ENCODE measurements at regions not wholly inside any gene's neighbourhood (a gene's known extent, or its start where the extent isn't known, plus 50 kb on each side); places are given as distances from the start of the nearest gene placed in this dataset.

GRCh38 chr22:47391169-47392053, 629.0 kb downstream of the TBC1D22A start:
- DNase-seq: no peak

DNA sequence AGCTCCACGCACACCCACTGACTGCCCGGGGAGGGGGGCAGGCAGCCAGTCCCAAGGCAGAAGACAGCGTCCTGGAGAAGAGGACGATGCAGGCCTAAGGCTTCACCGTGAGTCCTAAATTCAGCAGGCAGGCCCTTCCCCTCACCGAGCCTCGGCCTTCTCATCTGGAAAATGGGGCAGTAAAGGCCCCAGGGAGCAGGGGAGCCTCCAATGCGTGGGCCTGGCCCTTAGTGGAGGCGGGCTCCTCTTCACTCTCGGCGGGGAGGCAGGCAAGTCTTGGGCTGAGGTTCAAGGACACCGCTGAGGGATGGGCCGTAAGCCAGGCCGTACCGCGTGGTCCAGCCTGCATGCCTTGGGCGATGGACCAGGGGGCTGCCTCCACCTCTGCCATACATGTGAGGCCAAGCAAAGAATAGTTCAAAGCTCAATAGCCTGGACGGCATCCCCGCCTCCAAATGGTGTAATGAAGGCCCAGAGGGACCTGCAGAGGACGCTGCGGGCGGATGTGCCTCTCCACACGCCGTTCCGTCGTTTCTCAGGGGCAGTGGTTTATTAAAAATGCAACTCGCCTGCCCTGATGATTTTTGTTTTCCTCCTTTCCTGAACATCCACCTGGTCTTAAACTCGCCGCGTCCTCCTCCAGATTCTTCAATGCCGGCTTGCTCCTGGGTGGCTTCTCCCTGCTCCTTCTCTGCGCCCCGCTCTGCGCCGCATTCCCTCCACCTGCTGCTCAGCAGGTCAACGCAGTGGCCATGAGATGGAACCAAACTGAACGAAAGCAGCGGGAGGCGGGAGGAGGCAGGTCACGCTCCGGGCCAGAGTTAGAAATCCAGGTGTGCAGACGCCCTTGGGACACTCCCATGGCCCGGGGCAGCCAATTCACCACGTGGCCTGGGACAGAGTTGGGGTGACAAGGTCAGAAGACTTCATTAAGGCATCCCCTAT, 627.8 kb downstream of the TBC1D22A start:
- DNase-seq: no peak

DNA sequence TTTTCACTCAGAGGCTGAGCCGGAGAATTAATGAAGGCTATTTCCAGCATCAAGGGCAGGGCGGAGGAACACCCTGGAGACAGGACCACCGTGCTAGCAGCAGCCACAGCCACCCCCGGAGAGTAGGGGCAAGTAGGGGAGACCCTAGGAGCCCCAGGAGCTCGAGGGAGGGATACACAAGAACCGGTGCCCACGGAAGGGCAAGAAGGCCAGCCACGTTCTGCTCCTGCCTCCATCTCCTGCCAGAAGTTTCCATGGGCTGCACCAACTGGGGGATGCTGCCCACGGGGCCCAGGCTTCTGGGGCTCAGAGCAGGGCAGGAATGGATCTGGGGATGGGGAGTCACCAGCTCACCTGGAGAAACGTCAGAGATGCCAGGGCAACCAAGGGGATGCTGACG, 626.8 kb downstream of the TBC1D22A start:
- no peak for DNase-seq

DNA sequence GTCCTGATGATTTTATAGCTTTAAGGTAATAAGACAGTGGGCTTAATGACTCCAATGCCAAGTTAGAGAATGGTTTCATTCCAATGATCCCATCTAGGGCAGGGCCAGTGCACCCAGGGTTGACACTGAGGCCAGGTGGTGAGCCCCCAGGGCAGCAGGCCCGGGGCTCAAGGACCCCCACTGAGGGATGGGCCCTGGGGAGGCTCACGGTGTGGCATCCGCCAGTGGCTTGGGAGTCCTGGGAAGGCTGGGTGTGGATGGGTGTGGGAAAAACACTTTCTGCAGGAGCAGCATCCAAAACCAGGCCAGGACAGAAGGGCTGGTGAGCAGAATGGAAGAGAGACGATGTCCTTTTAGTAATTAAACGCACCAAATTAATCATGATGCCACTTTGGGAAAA, 626.3 kb downstream of the TBC1D22A start:
- no peak for DNase-seq

- DNase-seq: no peak
These were observed 625.9 kb downstream of the TBC1D22A start for GRCh38 chr22:47388331-47388730.

DNA sequence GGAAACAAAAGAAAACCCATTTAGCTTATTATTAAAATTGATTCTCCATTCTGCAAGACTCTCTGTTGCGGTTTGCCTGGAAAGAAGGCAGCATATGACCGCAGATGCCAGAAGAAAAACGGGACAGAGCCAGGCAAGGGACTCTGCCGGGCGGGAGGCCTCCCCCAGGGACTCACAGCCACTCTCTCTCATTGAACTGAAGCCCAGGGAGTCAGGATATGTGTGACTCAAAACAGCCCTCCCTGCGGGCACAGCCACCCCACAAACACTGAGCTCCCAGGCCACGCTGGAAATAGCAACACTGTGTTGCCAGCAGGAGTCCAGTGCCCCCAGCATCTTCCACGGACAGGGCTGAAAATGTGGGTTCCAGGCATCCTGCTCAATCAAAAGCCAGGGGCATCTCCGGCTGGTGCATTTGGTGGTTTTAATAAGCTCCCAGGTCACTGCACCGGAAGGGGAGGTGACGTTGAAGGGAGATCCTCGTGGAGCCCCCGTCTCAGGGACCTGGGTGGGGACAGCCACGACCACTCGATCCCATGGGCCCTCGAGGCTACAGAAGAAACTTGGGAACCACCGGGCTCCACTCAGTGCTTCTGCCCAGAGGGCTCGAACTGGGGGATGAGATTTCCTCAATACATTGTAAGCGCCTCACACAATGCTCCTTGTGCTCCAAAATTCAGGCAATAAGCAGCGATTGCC, 624.5 kb downstream of the TBC1D22A start:
- peak in 1 of 56 donors; percentile 1 for DNase-seq

GRCh38 chr22:47384977-47385376, 622.5 kb downstream of the TBC1D22A start:
- DNase-seq: no peak

GRCh38 chr22:47382164-47382890, 619.9 kb downstream of the TBC1D22A start:
- DNase-seq: no peak

GRCh38 chr22:47381240-47381639, 618.8 kb downstream of the TBC1D22A start:
- DNase-seq: no peak

DNA sequence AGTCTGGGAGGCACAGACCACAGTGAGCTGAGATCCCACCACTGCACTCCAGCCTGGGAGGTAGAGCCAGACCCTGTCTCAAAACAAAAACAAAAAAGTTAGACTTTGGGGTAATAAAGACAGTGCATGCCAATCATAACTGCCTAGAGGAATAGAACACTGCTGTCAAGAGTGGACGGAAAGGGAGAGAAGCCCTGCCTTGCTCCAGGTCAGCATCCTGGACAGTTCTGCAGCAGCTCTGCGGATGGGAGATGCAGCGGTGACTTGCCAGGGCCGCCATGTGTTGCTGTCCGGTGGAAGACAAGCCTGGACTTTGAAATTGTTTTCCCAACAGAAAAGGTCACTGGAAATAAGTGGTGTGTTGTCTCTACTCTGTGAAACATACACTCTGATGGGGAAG, 618.2 kb downstream of the TBC1D22A start:
- no peak for DNase-seq

- DNase-seq: no peak
These were observed 616.6 kb downstream of the TBC1D22A start for GRCh38 chr22:47379037-47379436.

- DNase-seq: no peak
These were observed 615.6 kb downstream of the TBC1D22A start for GRCh38 chr22:47377926-47378560.

- no peak for DNase-seq
These were observed 614.6 kb downstream of the TBC1D22A start for GRCh38 chr22:47376901-47377505.

DNA sequence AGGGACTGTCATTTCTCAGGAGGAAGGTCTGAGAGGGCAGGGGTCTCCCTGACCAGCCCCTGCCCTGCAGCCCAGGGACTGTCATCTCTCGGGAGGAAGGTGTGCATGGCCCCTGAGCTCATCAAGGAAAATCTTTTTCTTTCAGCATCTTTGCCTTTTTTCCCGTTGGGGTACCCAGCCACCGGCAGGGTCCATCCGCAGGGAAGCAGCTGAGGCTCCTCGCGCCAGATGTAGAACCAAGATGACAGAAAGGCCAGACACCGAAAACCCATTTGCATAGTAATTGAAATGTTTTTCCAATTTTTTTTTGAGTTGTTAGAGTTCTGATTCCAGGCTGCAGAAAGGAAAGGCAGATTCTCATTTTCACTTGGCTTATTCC, 613.9 kb downstream of the TBC1D22A start:
- DNase-seq: no peak

DNA sequence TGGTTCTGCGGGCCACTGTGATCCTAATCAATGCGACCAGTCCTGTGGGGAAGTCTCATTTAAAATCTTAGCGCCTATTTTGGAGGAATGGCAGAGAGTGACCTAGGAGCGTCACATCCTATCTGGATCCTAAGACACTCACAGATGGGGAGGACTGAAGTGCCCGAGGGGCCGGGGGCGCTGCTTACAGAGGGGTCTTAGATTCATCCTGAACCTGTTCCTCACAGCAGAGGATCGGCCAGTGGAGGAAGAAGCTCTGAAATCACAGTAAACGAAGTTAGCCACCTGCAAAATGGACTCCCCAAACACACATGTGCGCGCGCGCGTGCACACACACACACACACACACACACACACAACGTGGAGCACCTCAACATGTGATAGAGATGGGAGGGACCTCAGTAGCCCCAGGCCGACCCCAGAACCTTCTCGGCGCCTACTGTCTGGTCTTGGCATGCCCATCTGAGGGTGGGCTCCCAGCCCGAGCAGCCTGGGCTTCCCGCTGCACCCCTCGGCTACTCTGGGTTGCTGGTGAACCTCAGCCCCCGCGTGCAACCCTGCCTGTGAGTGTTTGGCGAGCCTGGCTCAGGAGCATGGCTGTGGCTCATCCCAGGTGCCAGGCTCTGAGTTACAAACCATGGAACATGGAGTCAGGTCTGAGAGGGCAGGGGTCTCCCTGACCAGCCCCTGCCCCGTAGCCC, 613.3 kb downstream of the TBC1D22A start:
- no peak for DNase-seq

GRCh38 chr22:47374901-47375575, 612.6 kb downstream of the TBC1D22A start:
- DNase-seq: no peak

GRCh38 chr22:47374273-47374771, 611.9 kb downstream of the TBC1D22A start:
- DNase-seq: no peak

GRCh38 chr22:47373648-47374272, 611.3 kb downstream of the TBC1D22A start:
- no peak for DNase-seq

All from amygdala (tissue), 56 donors.